ENCODE measurements at regions not wholly inside any gene's neighbourhood (a gene's known extent, or its start where the extent isn't known, plus 50 kb on each side); places are given as distances from the start of the nearest gene placed in this dataset.
"Not testable (repeated sequence)": the region's sequence is repeated elsewhere in the genome, so short reads cannot be mapped to it uniquely, and the experiment has no call there.

DNA sequence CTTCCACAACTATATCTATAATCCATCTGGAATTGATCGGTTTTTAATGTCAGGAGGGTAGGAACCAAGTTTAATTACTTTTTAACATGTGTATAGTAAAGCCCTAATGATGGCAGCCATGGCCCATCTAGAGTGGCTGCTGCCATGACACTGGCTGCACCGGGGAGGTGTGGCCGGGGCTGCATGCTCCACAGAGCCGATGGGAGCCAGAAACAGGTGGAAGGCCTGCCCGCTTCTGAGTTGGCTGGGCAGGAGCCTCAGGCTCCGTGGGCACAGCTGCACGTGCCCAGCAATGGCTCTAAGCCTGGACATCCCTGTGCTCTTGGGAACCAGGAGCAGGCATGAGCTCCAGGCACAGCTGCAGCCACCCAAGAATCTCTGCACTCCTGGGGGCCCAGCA lies 73.0 kb downstream of the GBP6 start:
- DNase-seq (ENCODE audit: low read depth): no peak

- DNase-seq (ENCODE audit: low read depth): not testable (repeated sequence)
Observed at GRCh38 chr1:89438301-89438700, 74.4 kb downstream of the GBP6 start.

GRCh38 chr1:89440911-89441310 lies 77.1 kb downstream of the GBP6 start:
- no peak for DNase-seq (ENCODE audit: low read depth)

DNA sequence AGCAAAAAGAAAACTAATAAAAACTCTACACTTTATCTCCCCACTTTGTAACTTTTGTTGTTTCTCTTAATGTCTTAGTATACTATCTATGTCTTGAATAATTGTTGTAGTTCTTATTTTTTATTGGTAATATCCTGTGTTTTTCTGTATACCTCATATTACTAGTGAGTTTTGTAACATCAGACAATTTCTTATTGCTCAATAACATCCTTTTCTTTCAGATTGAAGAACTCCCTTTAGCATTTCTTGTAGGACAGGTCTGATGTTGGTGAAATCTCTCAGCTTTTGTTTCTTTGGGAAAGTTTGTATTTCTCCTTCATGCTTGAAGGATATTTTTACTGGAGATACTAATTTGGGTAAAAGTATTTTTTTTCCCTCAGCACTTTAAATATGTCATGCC lies 79.8 kb upstream of the LRRC8B start:
- DNase-seq (ENCODE audit: low read depth): no peak

- DNase-seq (ENCODE audit: low read depth): no peak
Observed at GRCh38 chr1:89451011-89451410, 73.6 kb upstream of the LRRC8B start.

DNA sequence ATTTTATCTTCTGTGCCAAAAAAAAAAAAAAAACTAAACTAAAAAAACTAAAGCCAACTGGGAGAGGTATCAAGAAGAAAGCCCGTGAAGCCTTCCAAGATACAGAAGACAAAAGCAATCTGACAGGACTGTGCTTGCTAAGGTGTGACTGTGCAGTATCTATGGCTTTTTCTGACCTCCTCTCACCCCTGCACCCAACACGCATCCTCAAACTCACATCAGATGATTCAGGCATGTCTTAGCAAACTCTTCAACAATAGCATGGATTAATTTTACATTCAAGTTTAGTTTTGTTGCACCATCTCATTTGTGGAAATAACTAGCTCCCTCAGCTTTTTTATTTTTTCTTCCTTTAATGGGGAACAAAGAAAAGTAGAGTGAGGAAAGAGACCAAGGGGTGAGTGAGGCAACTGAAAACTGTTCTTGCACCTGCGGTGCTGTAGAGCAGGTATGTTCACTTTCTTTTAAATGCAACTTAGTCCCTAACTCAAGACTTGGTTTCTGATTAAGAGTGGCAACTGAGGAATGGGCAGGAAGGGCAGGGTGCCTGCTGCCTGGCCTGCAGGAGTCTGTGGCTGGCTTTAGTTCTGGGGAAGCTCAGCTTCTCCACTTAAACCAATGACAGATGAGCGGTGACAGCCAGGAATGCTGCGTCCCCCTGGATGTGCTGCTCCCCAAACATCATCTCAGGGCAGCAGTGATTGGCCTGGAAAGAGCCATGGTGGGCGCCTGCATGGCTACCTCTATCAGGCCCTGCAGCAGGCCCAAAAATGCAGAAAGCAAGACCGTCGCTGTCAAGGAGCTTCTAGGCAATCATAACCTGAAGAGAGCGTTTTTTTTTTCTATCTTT lies 71.3 kb upstream of the LRRC8B start:
- no peak for DNase-seq (ENCODE audit: low read depth)

GRCh38 chr1:89454845-89455521 lies 69.6 kb upstream of the LRRC8B start:
- DNase-seq (ENCODE audit: low read depth): peak; percentile 15

GRCh38 chr1:89457046-89457445 lies 67.6 kb upstream of the LRRC8B start:
- DNase-seq (ENCODE audit: low read depth): no peak

GRCh38 chr1:89459081-89459480 lies 65.5 kb upstream of the LRRC8B start:
- DNase-seq (ENCODE audit: low read depth): no peak

DNA sequence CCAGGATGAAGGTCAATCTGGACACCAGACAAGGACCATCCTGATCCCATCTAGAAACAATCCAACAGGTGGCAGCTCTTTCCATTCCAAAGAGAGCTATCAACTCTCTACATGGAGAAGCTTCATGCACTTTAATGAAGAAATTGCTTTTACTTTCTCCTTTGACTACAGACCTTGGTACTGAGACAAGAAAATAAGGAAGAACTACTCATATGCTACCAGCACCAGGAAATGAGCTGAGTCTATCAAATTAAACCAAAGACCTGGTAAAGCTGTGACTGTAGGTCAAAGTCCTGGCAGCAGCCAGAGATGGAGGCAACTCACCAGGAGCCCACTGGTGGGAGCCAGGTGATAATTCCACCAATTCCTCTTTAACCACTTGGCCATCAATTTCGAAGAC lies 64.3 kb upstream of the LRRC8B start:
- DNase-seq (ENCODE audit: low read depth): no peak

- no peak for DNase-seq (ENCODE audit: low read depth)
Observed at GRCh38 chr1:89462250-89462649, 62.4 kb upstream of the LRRC8B start.

GRCh38 chr1:89464008-89464407 lies 60.6 kb upstream of the LRRC8B start:
- DNase-seq (ENCODE audit: low read depth): no peak

DNA sequence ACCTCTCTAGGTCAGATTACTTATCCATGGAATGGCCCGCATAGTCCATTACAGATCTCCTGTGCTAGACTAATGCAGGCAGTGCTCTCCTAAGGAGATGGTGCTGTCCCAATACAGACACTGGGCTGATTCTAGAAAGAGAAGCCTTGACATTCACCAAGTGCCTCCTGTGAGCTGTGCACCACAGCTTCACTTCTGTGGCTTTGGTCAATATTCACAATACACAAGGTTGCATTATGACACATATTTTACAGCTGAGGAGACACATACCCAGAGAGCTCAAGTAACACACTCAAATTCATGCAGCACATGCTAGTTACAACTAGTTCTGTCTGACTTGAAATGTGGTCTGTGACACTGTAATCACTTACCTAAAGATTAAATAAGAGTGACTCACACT lies 59.4 kb upstream of the LRRC8B start:
- DNase-seq (ENCODE audit: low read depth): no peak

GRCh38 chr1:89466307-89466930 lies 58.2 kb upstream of the LRRC8B start:
- no peak for DNase-seq (ENCODE audit: low read depth)

GRCh38 chr1:89472253-89472652 lies 52.4 kb upstream of the LRRC8B start:
- DNase-seq (ENCODE audit: low read depth): no peak

DNA sequence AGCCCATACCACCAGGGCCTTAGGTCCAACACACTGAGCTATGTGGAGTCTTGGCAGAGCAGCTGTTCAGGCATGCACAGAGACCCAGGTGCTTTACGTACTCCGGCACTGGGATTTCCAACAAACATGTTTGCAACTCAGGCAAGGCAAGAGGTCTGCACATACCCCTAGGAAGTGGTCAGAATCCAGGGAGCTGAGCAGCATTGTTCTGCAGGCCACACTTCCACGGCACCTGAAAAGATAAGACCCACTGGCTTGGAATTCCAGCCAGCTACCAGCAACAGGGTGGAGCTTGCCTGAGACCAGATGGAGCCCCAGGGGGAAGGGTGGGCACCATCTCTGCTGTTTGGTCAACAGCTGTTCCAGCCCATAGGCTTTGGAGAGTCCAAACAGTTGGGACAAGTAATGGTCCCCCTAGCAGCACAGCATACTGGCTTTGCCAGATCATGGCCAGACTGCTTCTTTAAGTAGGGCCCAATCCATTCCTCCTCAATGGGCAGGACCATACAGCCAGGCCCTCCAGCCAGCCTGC lies 51.7 kb upstream of the LRRC8B start:
- DNase-seq (ENCODE audit: low read depth): no peak

Measured in GM04504 (cell line).